Sigmoid colon (tissue), 4 donors: ENCODE measurements at regions not wholly inside any gene's neighbourhood (a gene's known extent, or its start where the extent isn't known, plus 50 kb on each side); places are given as distances from the start of the nearest gene placed in this dataset.

Experiments used
- CTCF ChIP-seq, 4 experiments: fragments of 450-650 bp in 3 of 4; fragments of 200-600 bp in 1 of 4; IDR thresholded peaks; one replicate each; pipeline ENCODE4 v1.5.1; 2016 to 2019; ENCODE audit warnings: antibody characterized with exemption in 4 of 4, mild to moderate bottlenecking in 3 of 4, moderate library complexity in 2 of 4
- EP300 ChIP-seq, 4 donors: sonication (generic); formaldehyde crosslinking; IDR thresholded peaks; one replicate each; pipeline ENCODE4 v1.6.1; 2017; ENCODE audit warnings: antibody characterized with exemption in 4 of 4
- POLR2A ChIP-seq, 2 donors: fragments of 450-650 bp; IDR thresholded peaks; one replicate each; pipeline ENCODE4 v1.6.1; 2016; ENCODE audit warnings: antibody characterized with exemption in 2 of 2, mild to moderate bottlenecking in 2 of 2, moderate library complexity in 2 of 2

- no peak for TF ChIP-seq EP300 (IDR thresholded peaks at IDR 0.05)
- no peak for TF ChIP-seq CTCF (IDR thresholded peaks at IDR 0.05)
- TF ChIP-seq POLR2A (IDR thresholded peaks at IDR 0.05), result no peak
Observed at GRCh38 chr3:1998739-1999138, 99.9 kb upstream of the CNTN4 start.
